ENCODE measurements at regions not wholly inside any gene's neighbourhood (a gene's known extent, or its start where the extent isn't known, plus 50 kb on each side); places are given as distances from the start of the nearest gene placed in this dataset.

- no peak for TF ChIP-seq CTCF (IDR thresholded peaks at IDR 0.05)
- DNase-seq (ENCODE audit: low spot score) = no peak
- no peak overlapping the region for H3K27ac ChIP-seq
- H3K4me3 ChIP-seq = no peak overlapping the region
Observed at GRCh38 chr1:168842916-168843315, 113.9 kb upstream of the DPT start.

GRCh38 chr1:168843401-168843800, 114.4 kb upstream of the DPT start:
- H3K27ac ChIP-seq = no peak overlapping the region
- H3K4me3 ChIP-seq = no peak overlapping the region
- no peak for DNase-seq (ENCODE audit: low spot score)
- no peak for TF ChIP-seq CTCF (IDR thresholded peaks at IDR 0.05)

GRCh38 chr1:168843950-168844349, 114.9 kb upstream of the DPT start:
- no peak overlapping the region for H3K27ac ChIP-seq
- DNase-seq (ENCODE audit: low spot score) = no peak
- no peak overlapping the region for H3K4me3 ChIP-seq
- no peak for TF ChIP-seq CTCF (IDR thresholded peaks at IDR 0.05)

GRCh38 chr1:168845140-168845539, 116.1 kb upstream of the DPT start:
- no peak overlapping the region for H3K4me3 ChIP-seq
- TF ChIP-seq CTCF (IDR thresholded peaks at IDR 0.05) = no peak
- no peak overlapping the region for H3K27ac ChIP-seq
- DNase-seq (ENCODE audit: low spot score) = no peak

GRCh38 chr1:168848051-168848450, 119.0 kb upstream of the DPT start:
- DNase-seq (ENCODE audit: low spot score) = no peak
- no peak for TF ChIP-seq CTCF (IDR thresholded peaks at IDR 0.05)
- Histone ChIP-seq H3K27ac (no peak overlapping the region), H3K4me3 (no peak overlapping the region)

- H3K4me3 ChIP-seq = no peak overlapping the region
- no peak for DNase-seq (ENCODE audit: low spot score)
- H3K27ac ChIP-seq = no peak overlapping the region
- no peak for TF ChIP-seq CTCF (IDR thresholded peaks at IDR 0.05)
Observed at GRCh38 chr1:168861421-168862004, 132.5 kb upstream of the DPT start.

GRCh38 chr1:168863772-168864171, 134.8 kb upstream of the DPT start:
- Histone ChIP-seq H3K4me3 (no peak overlapping the region), H3K27ac (no peak overlapping the region)
- TF ChIP-seq CTCF (IDR thresholded peaks at IDR 0.05) = no peak
- no peak for DNase-seq (ENCODE audit: low spot score)

All from coronary artery (tissue), 2 donors.